Tongue (tissue), 1 donor: ENCODE measurements at regions not wholly inside any gene's neighbourhood (a gene's known extent, or its start where the extent isn't known, plus 50 kb on each side); places are given as distances from the start of the nearest gene placed in this dataset.

Experiments
- DNase-seq: peaks from one replicate; pipeline ENCODE4 v3.0.0-alpha.2; 2015

- no peak for DNase-seq
Measured at GRCh38 chr20:60213126-60213893, 255.1 kb downstream of the CDH26 start.

- peak; percentile 56 for DNase-seq
Measured at GRCh38 chr20:60214901-60215815, 256.9 kb downstream of the CDH26 start.

DNA sequence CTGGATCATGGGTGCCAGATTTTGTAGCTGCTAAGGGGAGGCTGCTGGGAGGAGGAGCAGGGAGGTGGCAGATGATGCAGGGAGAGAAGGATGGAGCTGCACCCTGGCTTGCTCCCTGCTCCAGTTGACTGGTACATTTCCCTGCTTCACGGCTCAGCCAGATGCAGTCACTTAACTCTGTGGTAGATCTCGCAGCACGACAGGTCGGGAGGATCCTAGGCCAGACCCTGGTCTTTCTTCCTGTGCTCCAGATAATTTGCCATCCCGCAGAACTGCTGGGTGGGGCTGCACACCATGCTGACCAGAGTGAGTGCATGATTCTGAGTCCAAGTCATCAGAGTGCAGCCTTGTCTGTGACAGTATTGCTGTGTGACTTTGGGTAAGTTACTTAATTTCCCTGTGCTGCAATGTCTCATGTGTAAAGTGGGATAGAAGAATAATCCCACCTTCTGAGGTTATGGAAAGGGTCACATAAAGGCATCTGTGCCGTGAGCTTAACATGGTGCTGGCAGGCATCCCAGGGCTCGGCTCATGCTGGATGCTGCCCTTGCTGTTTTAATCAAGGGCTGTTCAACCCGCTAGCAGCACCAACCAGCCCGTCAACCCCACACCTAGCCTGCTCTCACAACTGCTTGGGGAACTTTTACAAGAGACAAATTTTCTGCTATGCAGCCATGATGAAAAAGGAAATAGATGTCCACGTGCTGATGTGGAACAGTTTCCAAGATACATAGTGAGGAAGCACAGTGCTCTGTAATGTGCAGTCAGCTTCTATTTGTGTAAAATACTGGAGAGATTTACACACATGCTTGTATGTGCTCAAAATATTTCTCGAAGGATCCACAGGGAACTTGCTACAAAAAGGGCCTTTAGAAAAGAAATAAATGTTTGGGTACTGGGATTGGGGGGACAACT, 257.9 kb downstream of the CDH26 start:
- DNase-seq = no peak

- no peak for DNase-seq
Measured at GRCh38 chr20:60219231-60219630, 261.0 kb downstream of the CDH26 start.

DNA sequence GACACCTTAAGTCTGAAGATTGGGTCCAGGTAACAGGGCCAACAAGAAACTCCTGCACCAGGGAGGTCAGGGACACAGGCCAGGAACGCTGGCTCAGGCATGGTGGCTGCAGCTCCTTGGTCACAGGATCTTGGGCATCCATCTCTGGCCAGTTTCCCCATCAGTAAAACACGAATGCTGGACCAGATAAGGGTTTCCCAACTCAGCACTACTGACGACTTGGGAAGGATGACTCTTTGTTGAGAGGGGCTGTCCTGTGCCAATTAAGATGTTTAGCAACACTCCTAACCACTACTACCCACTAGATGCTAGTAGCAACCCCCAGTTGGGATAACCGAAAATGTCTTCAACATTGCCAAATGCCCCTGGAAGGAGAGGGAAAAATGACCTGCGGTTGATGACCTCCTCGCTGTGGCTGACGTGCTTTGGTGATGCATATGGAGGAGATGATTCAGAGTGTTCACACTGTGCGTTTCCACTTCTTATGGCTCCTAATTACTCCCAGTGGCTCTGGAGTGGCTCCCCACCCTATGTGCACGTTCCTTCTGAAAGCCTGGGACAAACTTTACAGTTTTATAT, 261.9 kb downstream of the CDH26 start:
- DNase-seq = no peak

DNA sequence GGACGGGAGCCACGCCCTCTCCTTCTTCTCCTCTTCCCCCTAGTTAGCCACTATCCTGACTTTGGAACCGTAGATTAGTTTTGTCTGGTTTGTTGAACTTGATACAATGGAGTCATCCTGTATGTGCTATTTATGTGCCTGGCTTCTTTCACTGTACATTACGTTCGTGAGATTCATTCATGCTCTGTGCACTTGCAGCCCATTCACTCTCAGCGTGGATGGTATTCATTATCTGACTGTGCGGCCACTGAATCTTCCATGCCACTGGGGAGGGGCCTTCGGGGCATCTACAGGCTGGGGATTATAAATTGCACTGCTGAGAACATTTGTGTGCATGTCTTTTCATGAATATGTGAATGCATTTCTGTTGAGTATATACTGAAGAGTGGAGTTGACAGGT, 262.5 kb downstream of the CDH26 start:
- no peak for DNase-seq

DNA sequence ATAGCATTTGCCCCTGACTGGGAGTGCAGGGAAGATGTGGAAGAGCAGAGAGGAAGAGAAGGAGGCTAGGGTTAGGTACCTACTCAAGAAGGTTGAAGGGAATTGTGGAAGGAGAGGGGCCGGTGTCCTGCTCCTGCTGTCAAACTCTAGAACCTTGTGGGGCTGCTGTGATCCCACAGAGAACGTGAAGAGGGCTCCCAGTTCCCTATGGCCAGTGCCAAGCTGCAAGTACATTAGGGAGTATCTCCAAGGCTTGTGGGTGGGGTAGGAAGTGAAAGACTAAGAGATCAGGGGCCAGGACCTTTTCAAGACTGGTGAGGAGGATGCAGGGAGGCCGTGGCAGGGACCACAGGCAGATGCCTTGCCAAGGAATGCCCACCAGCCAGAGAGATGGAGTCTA, 263.4 kb downstream of the CDH26 start:
- no peak for DNase-seq

- no peak for DNase-seq
Measured at GRCh38 chr20:60222497-60222896, 264.3 kb downstream of the CDH26 start.

DNA sequence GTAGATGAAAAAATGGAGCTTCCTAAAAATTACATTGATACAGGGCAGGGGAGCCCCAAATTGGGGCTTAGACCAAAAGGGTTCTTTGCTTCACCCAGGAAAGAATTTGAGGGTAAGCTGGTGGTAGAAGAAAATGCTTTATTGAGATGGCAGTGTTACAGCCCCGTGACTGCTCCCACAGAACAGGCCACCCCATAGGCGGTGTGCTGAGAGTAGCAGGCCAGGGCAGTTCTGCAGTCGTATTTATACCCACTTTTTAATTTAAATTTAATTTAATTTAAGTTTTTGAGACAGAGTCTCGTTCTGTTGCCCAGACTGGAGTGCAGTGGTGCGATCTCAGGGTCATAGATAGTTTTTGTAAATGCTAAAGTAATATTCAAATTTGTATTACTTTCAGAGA, 265.0 kb downstream of the CDH26 start:
- DNase-seq = no peak

GRCh38 chr20:60224914-60225313, 266.7 kb downstream of the CDH26 start:
- DNase-seq = no peak

DNA sequence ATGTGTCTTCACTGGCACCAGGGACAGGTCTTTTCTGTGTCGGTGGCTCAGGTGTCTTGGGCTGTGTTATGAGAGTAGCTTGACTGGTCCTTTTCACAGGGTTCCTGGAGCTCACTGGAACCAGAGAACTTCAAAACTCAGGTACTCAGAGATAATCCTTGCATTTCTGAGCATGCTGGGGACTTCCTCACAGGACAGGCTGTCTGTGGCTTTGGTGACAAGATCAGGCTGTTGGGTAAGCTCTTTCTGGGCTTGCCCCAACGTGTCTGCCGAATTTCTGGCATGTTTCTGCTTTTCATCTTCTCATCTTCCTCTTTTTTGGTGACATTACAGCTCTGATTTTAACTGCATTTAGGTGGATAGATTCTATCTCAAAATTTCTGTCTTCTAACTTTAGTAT, 270.0 kb downstream of the CDH26 start:
- no peak for DNase-seq

DNA sequence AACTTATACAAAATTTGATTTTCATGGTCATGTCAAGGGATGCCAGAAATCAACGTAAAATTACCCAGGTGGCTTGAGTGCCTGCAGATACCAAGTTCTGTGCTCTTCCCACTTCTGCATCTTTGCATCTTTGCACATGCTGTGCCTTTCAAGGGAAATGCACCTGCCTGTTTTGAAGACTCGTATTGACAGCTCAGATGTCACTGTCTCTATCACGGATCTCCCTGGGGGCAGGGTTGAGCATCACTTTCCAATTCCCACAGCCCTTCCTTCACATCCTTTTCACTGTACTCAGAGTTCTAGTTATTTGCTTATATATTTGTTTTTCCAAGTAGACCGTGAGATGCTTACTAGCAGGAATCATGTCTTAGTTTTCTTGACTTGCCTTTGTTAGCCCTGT, 274.2 kb downstream of the CDH26 start:
- DNase-seq = no peak

DNA sequence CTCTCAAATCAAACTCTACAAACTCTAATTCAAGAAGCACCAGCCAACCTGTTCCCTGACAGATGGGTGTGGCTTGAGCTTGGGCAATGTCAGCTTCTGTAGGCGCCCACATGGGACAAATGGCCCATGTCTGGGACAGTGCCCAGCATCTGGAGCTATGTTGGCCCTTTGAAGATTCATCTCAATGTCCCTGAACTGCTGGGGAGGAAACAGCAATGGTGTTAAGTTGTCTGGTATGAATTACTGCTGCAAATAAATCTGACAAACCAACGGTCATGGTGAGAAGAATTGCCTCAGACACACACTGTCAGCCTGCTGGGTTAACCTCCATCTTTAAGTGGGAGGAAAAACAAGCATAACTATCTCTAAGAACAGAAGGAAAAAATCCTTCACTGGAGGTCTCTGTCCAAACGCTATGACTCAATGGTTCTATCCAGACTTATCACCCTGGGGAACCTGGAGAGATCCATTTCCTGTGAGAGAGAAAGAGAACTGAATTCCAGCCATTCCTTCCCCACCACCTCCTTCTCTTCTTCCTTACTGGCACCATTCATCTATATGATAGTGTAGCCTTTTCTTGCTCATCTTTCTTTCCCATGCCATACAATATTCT, 274.9 kb downstream of the CDH26 start:
- no peak for DNase-seq

DNA sequence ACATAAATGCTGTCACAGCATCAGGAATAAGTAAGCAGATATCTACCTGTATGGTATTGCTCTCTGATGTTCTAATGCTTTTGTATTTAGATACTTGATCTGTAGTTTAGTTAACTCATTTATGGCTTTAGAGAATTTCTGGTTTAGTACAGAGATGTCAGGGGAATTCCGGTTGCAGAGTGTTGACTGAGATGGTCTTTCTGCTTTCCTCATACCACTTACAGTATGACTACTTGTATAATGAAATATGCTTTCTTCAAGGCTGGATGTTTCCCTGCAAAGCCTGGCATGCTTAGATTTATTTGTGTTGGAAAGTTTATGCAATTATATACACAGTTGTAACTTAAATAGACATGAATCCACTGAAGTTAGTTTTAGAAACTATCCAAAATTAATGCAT, 278.4 kb downstream of the CDH26 start:
- DNase-seq = no peak

GRCh38 chr20:60237981-60238380, 279.8 kb downstream of the CDH26 start:
- no peak for DNase-seq

- no peak for DNase-seq
Measured at GRCh38 chr20:60238992-60239660, 280.9 kb downstream of the CDH26 start.

DNA sequence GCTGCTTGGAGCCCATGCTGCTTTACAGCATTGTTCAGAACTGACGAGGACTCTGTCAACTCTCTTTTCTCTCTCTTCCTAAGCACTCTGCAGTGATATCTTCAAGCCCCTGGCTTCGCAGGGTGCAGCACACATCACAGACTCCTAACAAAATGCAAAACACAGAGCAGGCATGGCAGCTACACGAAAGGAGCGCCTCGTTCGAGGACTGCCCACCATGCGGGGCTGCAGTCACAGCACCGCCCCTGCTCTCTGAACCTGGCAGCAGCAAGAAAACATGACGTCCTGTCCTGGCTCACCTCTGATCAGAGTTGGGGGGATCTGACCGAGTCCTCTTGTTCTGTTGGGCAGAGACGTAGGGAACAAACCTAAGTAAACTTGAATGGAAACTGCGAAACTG, 281.7 kb downstream of the CDH26 start:
- no peak for DNase-seq

DNA sequence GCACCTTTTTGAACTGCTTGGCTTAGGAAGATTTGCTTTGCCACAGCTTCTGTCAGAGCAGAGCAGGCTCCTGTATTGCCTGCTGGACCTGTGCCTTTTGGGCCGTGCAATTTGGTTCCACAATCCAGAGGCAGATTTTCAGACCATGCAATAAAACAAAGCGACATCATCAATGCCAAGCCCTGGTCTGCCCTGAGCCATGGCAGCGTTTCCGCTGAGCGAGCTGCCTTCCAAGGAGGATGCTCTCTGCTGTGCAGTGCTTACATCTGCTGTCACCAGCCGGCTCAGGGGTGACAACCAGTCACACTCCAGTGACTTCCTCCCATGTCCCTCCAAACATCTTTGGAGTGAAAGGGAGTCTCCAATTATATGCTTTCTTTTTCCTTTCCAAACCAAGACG, 282.2 kb downstream of the CDH26 start:
- DNase-seq = no peak

GRCh38 chr20:60240986-60241385, 282.8 kb downstream of the CDH26 start:
- DNase-seq = no peak

DNA sequence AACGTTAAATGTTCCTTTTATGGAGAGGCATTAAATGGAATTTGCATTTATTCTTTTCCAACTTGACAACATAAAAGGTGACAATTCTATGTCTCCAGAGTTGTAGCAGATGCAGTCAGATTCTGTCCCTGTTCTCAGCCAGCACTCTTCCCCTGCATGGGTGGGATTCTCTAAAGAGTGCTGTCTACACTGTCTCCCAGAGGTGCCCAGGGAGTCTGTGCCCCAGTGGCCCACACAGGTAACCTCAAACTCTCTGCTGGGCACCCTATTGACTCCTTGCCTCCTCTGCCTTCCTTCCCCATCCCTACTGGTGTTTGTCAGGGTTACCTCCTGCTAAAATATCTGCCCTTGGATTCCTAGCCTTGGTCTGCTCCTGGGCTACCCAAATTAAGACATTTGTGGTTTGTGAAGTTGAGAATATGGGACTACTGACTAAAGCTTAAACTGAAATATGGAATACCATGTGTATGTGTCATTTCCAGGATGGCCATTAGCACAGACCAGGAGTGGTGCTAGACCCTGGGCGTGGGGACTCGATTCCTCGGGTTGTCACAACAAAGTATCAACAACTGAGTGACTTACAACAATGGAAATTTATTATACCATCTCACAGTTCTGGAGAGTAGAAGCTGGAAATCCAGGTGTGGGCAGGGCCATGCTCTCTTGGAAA, 284.7 kb downstream of the CDH26 start:
- no peak for DNase-seq
